WTC11 (cell line): ENCODE measurements at regions not wholly inside any gene's neighbourhood (a gene's known extent, or its start where the extent isn't known, plus 50 kb on each side); places are given as distances from the start of the nearest gene placed in this dataset.

ENCODE experiments used
- EMX1 ChIP-seq: fragments of 250-450 bp; sonication (Bioruptor Pico); IDR thresholded peaks from 2 replicates; pipeline ENCODE4 v1.8.0; 2021; ENCODE audit warnings: mild to moderate bottlenecking
- ETV6 ChIP-seq: sonication (generic); formaldehyde crosslinking; IDR thresholded peaks from 2 replicates; pipeline ENCODE4 v1.8.1; 2022; ENCODE audit warnings: mild to moderate bottlenecking, missing genetic modification reagents
- MYBL2 ChIP-seq: sonication (generic); formaldehyde crosslinking; IDR thresholded peaks from 2 replicates; pipeline ENCODE4 v1.8.1; 2023; ENCODE audit warnings: mild to moderate bottlenecking, moderate library complexity, missing genetic modification reagents
- NFATC4 ChIP-seq: fragments of 250-450 bp; sonication (Bioruptor Pico); IDR thresholded peaks from 2 replicates; pipeline ENCODE4 v1.9.0; 2021; ENCODE audit warnings: mild to moderate bottlenecking
- SMAD3 ChIP-seq: sonication (generic); formaldehyde crosslinking; IDR thresholded peaks from 2 replicates; pipeline ENCODE4 v1.8.0; 2022; ENCODE audit warnings: missing genetic modification reagents, mild to moderate bottlenecking, borderline replicate concordance
- SP1 ChIP-seq: sonication (generic); formaldehyde crosslinking; conservative IDR thresholded peaks from 2 replicates; pipeline ENCODE4 v1.8.1; 2022; ENCODE audit warnings: missing genetic modification reagents
- TP53 ChIP-seq: sonication (generic); formaldehyde crosslinking; IDR thresholded peaks from 2 replicates; pipeline ENCODE4 v1.8.1; 2023; ENCODE audit warnings: mild to moderate bottlenecking, missing genetic modification reagents
- ZNF138 ChIP-seq: sonication (generic); formaldehyde crosslinking; conservative IDR thresholded peaks from 2 replicates; pipeline ENCODE4 v1.8.1; 2022; ENCODE audit warnings: mild to moderate bottlenecking, moderate library complexity, missing genetic modification reagents
- ZNF219 ChIP-seq: sonication (generic); formaldehyde crosslinking; IDR thresholded peaks from 2 replicates; pipeline ENCODE4 v1.8.0; 2023; ENCODE audit warnings: missing genetic modification reagents, mild to moderate bottlenecking, borderline replicate concordance
- ZNF416 ChIP-seq: fragments of 250-450 bp; sonication (Bioruptor Pico); IDR thresholded peaks from 2 replicates; pipeline ENCODE4 v1.9.0; 2021; ENCODE audit warnings: mild to moderate bottlenecking, inconsistent platforms
- TF ChIP-seq, protein P1 (sequence below): sonication (generic); formaldehyde crosslinking; IDR thresholded peaks from 2 replicates; pipeline ENCODE4 v1.8.1; 2023; ENCODE audit warnings: mild to moderate bottlenecking, missing genetic modification reagents, borderline replicate concordance
- TF ChIP-seq, protein P2 (sequence below): sonication (generic); formaldehyde crosslinking; IDR thresholded peaks from 2 replicates; pipeline ENCODE4 v1.8.0; 2022; ENCODE audit warnings: mild to moderate bottlenecking, missing genetic modification reagents
- TF ChIP-seq, protein P3 (sequence below): sonication (generic); formaldehyde crosslinking; IDR thresholded peaks from 2 replicates; pipeline ENCODE4 v1.8.1; 2023; ENCODE audit warnings: mild to moderate bottlenecking, missing genetic modification reagents, moderate library complexity
- TF ChIP-seq, protein P4 (sequence below): fragments of 250-450 bp; sonication (Bioruptor Pico); IDR thresholded peaks from 2 replicates; pipeline ENCODE4 v1.8.0; 2021; ENCODE audit warnings: mild to moderate bottlenecking
- TF ChIP-seq, protein P5 (sequence below): sonication (generic); formaldehyde crosslinking; IDR thresholded peaks from 2 replicates; pipeline ENCODE4 v1.8.1; 2023; ENCODE audit warnings: mild to moderate bottlenecking, missing genetic modification reagents
- TF ChIP-seq, protein P6 (sequence below): fragments of 250-450 bp; sonication (Bioruptor Pico); IDR thresholded peaks from 2 replicates; pipeline ENCODE4 v1.9.0; 2021; ENCODE audit warnings: mild to moderate bottlenecking, borderline replicate concordance

DNA sequence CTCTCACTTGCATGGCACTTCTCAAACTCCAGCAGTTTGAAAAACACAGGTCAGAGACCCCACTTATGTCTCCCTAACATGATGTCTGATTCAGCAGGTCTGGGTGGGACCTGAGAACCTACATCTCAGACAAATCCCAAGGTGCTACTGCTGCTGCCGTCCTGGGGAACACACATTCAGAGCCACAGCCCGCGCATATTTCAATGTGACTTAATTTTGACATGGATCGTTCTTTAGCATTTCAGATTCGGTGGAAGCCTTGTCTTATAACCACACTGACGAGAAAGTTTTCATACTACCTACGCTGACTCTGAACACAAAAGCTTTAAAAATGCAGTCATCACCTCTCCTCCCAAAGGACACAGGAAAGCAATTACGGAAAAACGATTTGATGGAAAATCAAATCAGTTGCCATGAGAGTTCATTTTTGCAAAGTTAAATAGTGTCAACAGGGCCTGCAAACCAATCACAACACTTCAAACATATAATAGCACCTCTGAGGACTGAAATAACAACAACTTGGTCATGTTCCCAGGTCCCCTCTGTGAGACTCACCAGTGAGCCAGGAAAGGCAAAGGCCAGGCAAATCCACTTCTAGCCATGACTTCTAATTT, 132.6 kb downstream of the SHANK2 start (continued):
- TF ChIP-seq, protein P1, sequence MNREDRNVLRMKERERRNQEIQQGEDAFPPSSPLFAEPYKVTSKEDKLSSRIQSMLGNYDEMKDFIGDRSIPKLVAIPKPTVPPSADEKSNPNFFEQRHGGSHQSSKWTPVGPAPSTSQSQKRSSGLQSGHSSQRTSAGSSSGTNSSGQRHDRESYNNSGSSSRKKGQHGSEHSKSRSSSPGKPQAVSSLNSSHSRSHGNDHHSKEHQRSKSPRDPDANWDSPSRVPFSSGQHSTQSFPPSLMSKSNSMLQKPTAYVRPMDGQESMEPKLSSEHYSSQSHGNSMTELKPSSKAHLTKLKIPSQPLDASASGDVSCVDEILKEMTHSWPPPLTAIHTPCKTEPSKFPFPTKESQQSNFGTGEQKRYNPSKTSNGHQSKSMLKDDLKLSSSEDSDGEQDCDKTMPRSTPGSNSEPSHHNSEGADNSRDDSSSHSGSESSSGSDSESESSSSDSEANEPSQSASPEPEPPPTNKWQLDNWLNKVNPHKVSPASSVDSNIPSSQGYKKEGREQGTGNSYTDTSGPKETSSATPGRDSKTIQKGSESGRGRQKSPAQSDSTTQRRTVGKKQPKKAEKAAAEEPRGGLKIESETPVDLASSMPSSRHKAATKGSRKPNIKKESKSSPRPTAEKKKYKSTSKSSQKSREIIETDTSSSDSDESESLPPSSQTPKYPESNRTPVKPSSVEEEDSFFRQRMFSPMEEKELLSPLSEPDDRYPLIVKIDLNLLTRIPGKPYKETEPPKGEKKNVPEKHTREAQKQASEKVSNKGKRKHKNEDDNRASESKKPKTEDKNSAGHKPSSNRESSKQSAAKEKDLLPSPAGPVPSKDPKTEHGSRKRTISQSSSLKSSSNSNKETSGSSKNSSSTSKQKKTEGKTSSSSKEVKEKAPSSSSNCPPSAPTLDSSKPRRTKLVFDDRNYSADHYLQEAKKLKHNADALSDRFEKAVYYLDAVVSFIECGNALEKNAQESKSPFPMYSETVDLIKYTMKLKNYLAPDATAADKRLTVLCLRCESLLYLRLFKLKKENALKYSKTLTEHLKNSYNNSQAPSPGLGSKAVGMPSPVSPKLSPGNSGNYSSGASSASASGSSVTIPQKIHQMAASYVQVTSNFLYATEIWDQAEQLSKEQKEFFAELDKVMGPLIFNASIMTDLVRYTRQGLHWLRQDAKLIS (CRISPR knock-in tag) = no peak
- TF ChIP-seq SMAD3 (no peak), ZNF219 (CRISPR knock-in tag) (no peak), NFATC4 (CRISPR knock-in tag) (no peak), ZNF416 (CRISPR knock-in tag) (no peak), ZNF138 (CRISPR knock-in tag) (no peak), TP53 (CRISPR knock-in tag) (no peak), ETV6 (CRISPR knock-in tag) (no peak), SP1 (CRISPR knock-in tag) (no peak), MYBL2 (CRISPR knock-in tag) (no peak), EMX1 (CRISPR knock-in tag) (no peak)
- TF ChIP-seq, protein P2, sequence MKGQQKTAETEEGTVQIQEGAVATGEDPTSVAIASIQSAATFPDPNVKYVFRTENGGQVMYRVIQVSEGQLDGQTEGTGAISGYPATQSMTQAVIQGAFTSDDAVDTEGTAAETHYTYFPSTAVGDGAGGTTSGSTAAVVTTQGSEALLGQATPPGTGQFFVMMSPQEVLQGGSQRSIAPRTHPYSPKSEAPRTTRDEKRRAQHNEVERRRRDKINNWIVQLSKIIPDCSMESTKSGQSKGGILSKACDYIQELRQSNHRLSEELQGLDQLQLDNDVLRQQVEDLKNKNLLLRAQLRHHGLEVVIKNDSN (CRISPR knock-in tag) = no peak
- TF ChIP-seq, protein P3, sequence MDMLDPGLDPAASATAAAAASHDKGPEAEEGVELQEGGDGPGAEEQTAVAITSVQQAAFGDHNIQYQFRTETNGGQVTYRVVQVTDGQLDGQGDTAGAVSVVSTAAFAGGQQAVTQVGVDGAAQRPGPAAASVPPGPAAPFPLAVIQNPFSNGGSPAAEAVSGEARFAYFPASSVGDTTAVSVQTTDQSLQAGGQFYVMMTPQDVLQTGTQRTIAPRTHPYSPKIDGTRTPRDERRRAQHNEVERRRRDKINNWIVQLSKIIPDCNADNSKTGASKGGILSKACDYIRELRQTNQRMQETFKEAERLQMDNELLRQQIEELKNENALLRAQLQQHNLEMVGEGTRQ = no peak
- TF ChIP-seq, protein P4, sequence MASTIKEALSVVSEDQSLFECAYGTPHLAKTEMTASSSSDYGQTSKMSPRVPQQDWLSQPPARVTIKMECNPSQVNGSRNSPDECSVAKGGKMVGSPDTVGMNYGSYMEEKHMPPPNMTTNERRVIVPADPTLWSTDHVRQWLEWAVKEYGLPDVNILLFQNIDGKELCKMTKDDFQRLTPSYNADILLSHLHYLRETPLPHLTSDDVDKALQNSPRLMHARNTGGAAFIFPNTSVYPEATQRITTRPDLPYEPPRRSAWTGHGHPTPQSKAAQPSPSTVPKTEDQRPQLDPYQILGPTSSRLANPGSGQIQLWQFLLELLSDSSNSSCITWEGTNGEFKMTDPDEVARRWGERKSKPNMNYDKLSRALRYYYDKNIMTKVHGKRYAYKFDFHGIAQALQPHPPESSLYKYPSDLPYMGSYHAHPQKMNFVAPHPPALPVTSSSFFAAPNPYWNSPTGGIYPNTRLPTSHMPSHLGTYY (CRISPR knock-in tag) = no peak
- TF ChIP-seq, protein P5, sequence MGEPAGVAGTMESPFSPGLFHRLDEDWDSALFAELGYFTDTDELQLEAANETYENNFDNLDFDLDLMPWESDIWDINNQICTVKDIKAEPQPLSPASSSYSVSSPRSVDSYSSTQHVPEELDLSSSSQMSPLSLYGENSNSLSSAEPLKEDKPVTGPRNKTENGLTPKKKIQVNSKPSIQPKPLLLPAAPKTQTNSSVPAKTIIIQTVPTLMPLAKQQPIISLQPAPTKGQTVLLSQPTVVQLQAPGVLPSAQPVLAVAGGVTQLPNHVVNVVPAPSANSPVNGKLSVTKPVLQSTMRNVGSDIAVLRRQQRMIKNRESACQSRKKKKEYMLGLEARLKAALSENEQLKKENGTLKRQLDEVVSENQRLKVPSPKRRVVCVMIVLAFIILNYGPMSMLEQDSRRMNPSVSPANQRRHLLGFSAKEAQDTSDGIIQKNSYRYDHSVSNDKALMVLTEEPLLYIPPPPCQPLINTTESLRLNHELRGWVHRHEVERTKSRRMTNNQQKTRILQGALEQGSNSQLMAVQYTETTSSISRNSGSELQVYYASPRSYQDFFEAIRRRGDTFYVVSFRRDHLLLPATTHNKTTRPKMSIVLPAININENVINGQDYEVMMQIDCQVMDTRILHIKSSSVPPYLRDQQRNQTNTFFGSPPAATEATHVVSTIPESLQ = no peak
- TF ChIP-seq, protein P6, sequence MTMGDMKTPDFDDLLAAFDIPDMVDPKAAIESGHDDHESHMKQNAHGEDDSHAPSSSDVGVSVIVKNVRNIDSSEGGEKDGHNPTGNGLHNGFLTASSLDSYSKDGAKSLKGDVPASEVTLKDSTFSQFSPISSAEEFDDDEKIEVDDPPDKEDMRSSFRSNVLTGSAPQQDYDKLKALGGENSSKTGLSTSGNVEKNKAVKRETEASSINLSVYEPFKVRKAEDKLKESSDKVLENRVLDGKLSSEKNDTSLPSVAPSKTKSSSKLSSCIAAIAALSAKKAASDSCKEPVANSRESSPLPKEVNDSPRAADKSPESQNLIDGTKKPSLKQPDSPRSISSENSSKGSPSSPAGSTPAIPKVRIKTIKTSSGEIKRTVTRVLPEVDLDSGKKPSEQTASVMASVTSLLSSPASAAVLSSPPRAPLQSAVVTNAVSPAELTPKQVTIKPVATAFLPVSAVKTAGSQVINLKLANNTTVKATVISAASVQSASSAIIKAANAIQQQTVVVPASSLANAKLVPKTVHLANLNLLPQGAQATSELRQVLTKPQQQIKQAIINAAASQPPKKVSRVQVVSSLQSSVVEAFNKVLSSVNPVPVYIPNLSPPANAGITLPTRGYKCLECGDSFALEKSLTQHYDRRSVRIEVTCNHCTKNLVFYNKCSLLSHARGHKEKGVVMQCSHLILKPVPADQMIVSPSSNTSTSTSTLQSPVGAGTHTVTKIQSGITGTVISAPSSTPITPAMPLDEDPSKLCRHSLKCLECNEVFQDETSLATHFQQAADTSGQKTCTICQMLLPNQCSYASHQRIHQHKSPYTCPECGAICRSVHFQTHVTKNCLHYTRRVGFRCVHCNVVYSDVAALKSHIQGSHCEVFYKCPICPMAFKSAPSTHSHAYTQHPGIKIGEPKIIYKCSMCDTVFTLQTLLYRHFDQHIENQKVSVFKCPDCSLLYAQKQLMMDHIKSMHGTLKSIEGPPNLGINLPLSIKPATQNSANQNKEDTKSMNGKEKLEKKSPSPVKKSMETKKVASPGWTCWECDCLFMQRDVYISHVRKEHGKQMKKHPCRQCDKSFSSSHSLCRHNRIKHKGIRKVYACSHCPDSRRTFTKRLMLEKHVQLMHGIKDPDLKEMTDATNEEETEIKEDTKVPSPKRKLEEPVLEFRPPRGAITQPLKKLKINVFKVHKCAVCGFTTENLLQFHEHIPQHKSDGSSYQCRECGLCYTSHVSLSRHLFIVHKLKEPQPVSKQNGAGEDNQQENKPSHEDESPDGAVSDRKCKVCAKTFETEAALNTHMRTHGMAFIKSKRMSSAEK = no peak
